HEK293 (cell line): ENCODE measurements at regions not wholly inside any gene's neighbourhood (a gene's known extent, or its start where the extent isn't known, plus 50 kb on each side); places are given as distances from the start of the nearest gene placed in this dataset.

Experiments used
- CTCF ChIP-seq: fragments of 450-650 bp; formaldehyde crosslinking; IDR thresholded peaks from 2 replicates; pipeline ENCODE4 v1.5.1; 2016; ENCODE audit warnings: missing biosample characterization, missing genetic modification characterization
- KLF17 ChIP-seq: fragments of 450-650 bp; formaldehyde crosslinking; IDR thresholded peaks from 2 replicates; pipeline ENCODE4 v1.5.1; 2016; ENCODE audit warnings: missing biosample characterization, missing genetic modification characterization
- MYNN ChIP-seq: fragments of 450-650 bp; formaldehyde crosslinking; IDR thresholded peaks from 2 replicates; pipeline ENCODE4 v1.5.1; 2016; ENCODE audit warnings: missing biosample characterization, missing genetic modification characterization, borderline replicate concordance
- PRDM6 ChIP-seq: fragments of 450-650 bp; formaldehyde crosslinking; IDR thresholded peaks from 2 replicates; pipeline ENCODE4 v1.5.1; 2017; ENCODE audit warnings: missing biosample characterization, missing genetic modification characterization
- YY2 ChIP-seq: fragments of 450-650 bp; formaldehyde crosslinking; IDR thresholded peaks from 2 replicates; pipeline ENCODE4 v1.5.1; 2016; ENCODE audit warnings: missing biosample characterization, missing genetic modification characterization
- ZBTB11 ChIP-seq: fragments of 450-650 bp; formaldehyde crosslinking; conservative IDR thresholded peaks from 2 replicates; pipeline ENCODE4 v1.5.1; 2016; ENCODE audit warnings: low read depth, missing biosample characterization, missing genetic modification characterization
- ZBTB49 ChIP-seq: fragments of 450-650 bp; formaldehyde crosslinking; IDR thresholded peaks from 2 replicates; pipeline ENCODE4 v1.5.1; 2016; ENCODE audit warnings: missing biosample characterization, missing genetic modification characterization, low read depth
- ZNF292 ChIP-seq: fragments of 450-650 bp; formaldehyde crosslinking; IDR thresholded peaks from 2 replicates; pipeline ENCODE4 v1.5.1; 2016; ENCODE audit warnings: low read depth, missing biosample characterization, missing genetic modification characterization, borderline replicate concordance
- ZNF473 ChIP-seq: fragments of 450-650 bp; formaldehyde crosslinking; IDR thresholded peaks from 2 replicates; pipeline ENCODE4 v1.5.1; 2017; ENCODE audit warnings: missing biosample characterization, missing genetic modification characterization
- ZNF624 ChIP-seq: fragments of 450-650 bp; formaldehyde crosslinking; IDR thresholded peaks from 2 replicates; pipeline ENCODE4 v1.5.1; 2017; ENCODE audit warnings: missing biosample characterization, missing genetic modification characterization
- ZNF692 ChIP-seq: fragments of 450-650 bp; formaldehyde crosslinking; IDR thresholded peaks from 2 replicates; pipeline ENCODE4 v1.5.1; 2016; ENCODE audit warnings: missing biosample characterization, missing genetic modification characterization
- ZNF704 ChIP-seq: fragments of 450-650 bp; formaldehyde crosslinking; IDR thresholded peaks from 2 replicates; pipeline ENCODE4 v1.5.1; 2016; ENCODE audit warnings: missing biosample characterization, missing genetic modification characterization
- ZNF792 ChIP-seq: fragments of 450-650 bp; formaldehyde crosslinking; IDR thresholded peaks from 2 replicates; pipeline ENCODE4 v1.5.1; 2016; ENCODE audit warnings: missing biosample characterization, missing genetic modification characterization
- ZNF830 ChIP-seq: fragments of 450-650 bp; IDR thresholded peaks from 2 replicates; pipeline ENCODE4 v1.5.0; 2018; ENCODE audit warnings: missing biosample characterization, missing genetic modification characterization, low read depth, mild to moderate bottlenecking, moderate library complexity

GRCh38 chr2:186345745-186346144, 140.3 kb upstream of the ZC3H15 start:
- TF ChIP-seq YY2 (no peak), CTCF (no peak), ZNF792 (no peak), KLF17 (tag by site-specific recombination) (no peak), ZNF473 (tag by site-specific recombination) (no peak), ZBTB11 (no peak), ZBTB49 (tag by site-specific recombination) (no peak), MYNN (tag by site-specific recombination) (no peak), ZNF624 (tag by site-specific recombination) (no peak), ZNF704 (tag by site-specific recombination) (no peak), ZNF692 (no peak), ZNF830 (no peak), PRDM6 (tag by site-specific recombination) (no peak), ZNF292 (tag by site-specific recombination) (no peak)
